Activated CD4-positive, alpha-beta T cell treated with anti-CD3 and anti-CD28 coated beads, Interleukin-2, Interleukin-6, amounts not matched to agents 100 ng/mL and 50 ng/mL, durations not matched to agents 16 hours and 8 hours (primary cell): ENCODE measurements at regions not wholly inside any gene's neighbourhood (a gene's known extent, or its start where the extent isn't known, plus 50 kb on each side); places are given as distances from the start of the nearest gene placed in this dataset.

ENCODE experiments used
- DNase-seq: peaks from one replicate; pipeline ENCODE4 v3.0.0-alpha.2; 2020

GRCh38 chr6:8213995-8214394, 111.6 kb upstream of the EEF1E1 start:
- DNase-seq: no peak

GRCh38 chr6:8212720-8213434, 110.5 kb upstream of the EEF1E1 start:
- no peak for DNase-seq

GRCh38 chr6:8207869-8208191, 105.5 kb upstream of the EEF1E1 start:
- no peak for DNase-seq

GRCh38 chr6:8207191-8207868, 105.0 kb upstream of the EEF1E1 start:
- no peak for DNase-seq

GRCh38 chr6:8203337-8203736, 101.0 kb upstream of the EEF1E1 start:
- no peak for DNase-seq

- no peak for DNase-seq
These were observed 99.3 kb upstream of the EEF1E1 start for GRCh38 chr6:8201679-8202078.

GRCh38 chr6:8200255-8200654, 97.9 kb upstream of the EEF1E1 start:
- no peak for DNase-seq

- DNase-seq: no peak
These were observed 93.4 kb upstream of the EEF1E1 start for GRCh38 chr6:8195714-8196102.

- DNase-seq: no peak
These were observed 92.8 kb upstream of the EEF1E1 start for GRCh38 chr6:8195040-8195713.

- DNase-seq: no peak
These were observed 92.1 kb upstream of the EEF1E1 start for GRCh38 chr6:8194490-8194889.

GRCh38 chr6:8193541-8193940, 91.2 kb upstream of the EEF1E1 start:
- DNase-seq: no peak

GRCh38 chr6:8192597-8192996, 90.2 kb upstream of the EEF1E1 start:
- no peak for DNase-seq

- DNase-seq: no peak
These were observed 89.7 kb upstream of the EEF1E1 start for GRCh38 chr6:8192067-8192466.

- no peak for DNase-seq
These were observed 89.3 kb upstream of the EEF1E1 start for GRCh38 chr6:8191629-8192028.

- no peak for DNase-seq
These were observed 84.9 kb upstream of the EEF1E1 start for GRCh38 chr6:8187209-8187608.

GRCh38 chr6:8182902-8183665, 80.7 kb upstream of the EEF1E1 start:
- no peak for DNase-seq

- no peak for DNase-seq
These were observed 79.8 kb upstream of the EEF1E1 start for GRCh38 chr6:8181951-8182845.

- DNase-seq: no peak
These were observed 79.0 kb upstream of the EEF1E1 start for GRCh38 chr6:8181160-8181881.

- no peak for DNase-seq
These were observed 78.2 kb upstream of the EEF1E1 start for GRCh38 chr6:8180327-8181159.

GRCh38 chr6:8177721-8178120, 75.4 kb upstream of the EEF1E1 start:
- DNase-seq: no peak
